WTC11 (cell line): ENCODE measurements at regions not wholly inside any gene's neighbourhood (a gene's known extent, or its start where the extent isn't known, plus 50 kb on each side); places are given as distances from the start of the nearest gene placed in this dataset.
A peak's percentile ranks its signal among the peaks of the same experiment; 100 is the strongest.

ENCODE experiments used
- ATAC-seq: fragments of 200-7000 bp; cut with Tn5 transposase; 2 replicates; pipeline ENCODE4 v1.10.0; 2021; ENCODE audit warnings: mild to moderate bottlenecking, moderate library complexity
- CTCF ChIA-PET: fragments of 300-600 bp; sonication (Branson Sonifier 250); formaldehyde crosslinking; loops from one replicate; lab custom pipeline; 2021; ENCODE audit warnings: antibody characterized with exemption; lab: Charles Lee
- POLR2A ChIA-PET: fragments of 350-600 bp; sonication (Branson Sonifier 250); formaldehyde crosslinking; loops from one replicate; lab custom pipeline; 2021; ENCODE audit warnings: antibody characterized with exemption; lab: Charles Lee
- DNase-seq: peaks from one replicate; pipeline ENCODE4 v3.0.0; 2021; ENCODE audit warnings: low spot score
- H3K27ac Mint-ChIP-seq: 2 replicates; pipeline ENCODE4 v1.8.0; 2021; ENCODE audit warnings: mixed read lengths
- H3K27me3 Mint-ChIP-seq: 2 replicates; pipeline ENCODE4 v1.8.0; 2021; ENCODE audit warnings: low read depth, mild to moderate bottlenecking, moderate library complexity, mixed read lengths
- H3K36me3 Mint-ChIP-seq: 2 replicates; pipeline ENCODE4 v1.8.0; 2021; ENCODE audit warnings: mixed read lengths
- H3K4me1 Mint-ChIP-seq: 2 replicates; pipeline ENCODE4 v1.8.0; 2022; ENCODE audit warnings: mixed read lengths
- H3K4me3 Mint-ChIP-seq: 2 replicates; pipeline ENCODE4 v1.8.0; 2021; ENCODE audit warnings: mild to moderate bottlenecking, moderate library complexity, mixed read lengths
- H3K9me3 Mint-ChIP-seq: 2 replicates; pipeline ENCODE4 v1.8.0; 2021; ENCODE audit warnings: mixed read lengths
- ATF1 ChIP-seq: sonication (generic); formaldehyde crosslinking; IDR thresholded peaks from 2 replicates; pipeline ENCODE4 v1.8.1; 2023; ENCODE audit warnings: mild to moderate bottlenecking, moderate library complexity, missing genetic modification reagents
- ATF2 ChIP-seq: sonication (generic); formaldehyde crosslinking; IDR thresholded peaks from 2 replicates; pipeline ENCODE4 v1.8.1; 2022; ENCODE audit warnings: low read depth, missing genetic modification reagents, borderline replicate concordance
- ATF6 ChIP-seq: sonication (generic); formaldehyde crosslinking; IDR thresholded peaks from 2 replicates; pipeline ENCODE4 v1.8.1; 2023; ENCODE audit warnings: mild to moderate bottlenecking, missing genetic modification reagents
- CBFB ChIP-seq: sonication (generic); formaldehyde crosslinking; IDR thresholded peaks from 2 replicates; pipeline ENCODE4 v1.8.1; 2022; ENCODE audit warnings: mild to moderate bottlenecking, low read depth, missing genetic modification reagents
- EMX1 ChIP-seq: fragments of 250-450 bp; sonication (Bioruptor Pico); IDR thresholded peaks from 2 replicates; pipeline ENCODE4 v1.8.0; 2021; ENCODE audit warnings: mild to moderate bottlenecking
- ESRRA ChIP-seq: sonication (generic); formaldehyde crosslinking; IDR thresholded peaks from 2 replicates; pipeline ENCODE4 v1.8.1; 2022; ENCODE audit warnings: mild to moderate bottlenecking, missing genetic modification reagents, borderline replicate concordance
- FOXK1 ChIP-seq: sonication (generic); formaldehyde crosslinking; IDR thresholded peaks from 2 replicates; pipeline ENCODE4 v1.8.0; 2022; ENCODE audit warnings: mild to moderate bottlenecking, moderate library complexity, missing genetic modification reagents
- IRF1 ChIP-seq: sonication (generic); formaldehyde crosslinking; IDR thresholded peaks from 2 replicates; pipeline ENCODE4 v1.8.0; 2023; ENCODE audit warnings: missing genetic modification reagents
- JAZF1 ChIP-seq: fragments of 250-450 bp; sonication (Bioruptor Pico); IDR thresholded peaks from 2 replicates; pipeline ENCODE4 v1.9.0; 2021; ENCODE audit warnings: moderate library complexity, mild to moderate bottlenecking, inconsistent platforms
- JUN ChIP-seq: sonication (generic); formaldehyde crosslinking; IDR thresholded peaks from 2 replicates; pipeline ENCODE4 v1.8.0; 2023; ENCODE audit warnings: mild to moderate bottlenecking, missing genetic modification reagents
- MXD4 ChIP-seq: fragments of 250-450 bp; sonication (Bioruptor Pico); IDR thresholded peaks from 2 replicates; pipeline ENCODE4 v1.8.0; 2021; ENCODE audit warnings: mild to moderate bottlenecking, moderate library complexity, borderline replicate concordance
- MYBL2 ChIP-seq: sonication (generic); formaldehyde crosslinking; IDR thresholded peaks from 2 replicates; pipeline ENCODE4 v1.8.1; 2023; ENCODE audit warnings: mild to moderate bottlenecking, moderate library complexity, missing genetic modification reagents
- NFATC4 ChIP-seq: fragments of 250-450 bp; sonication (Bioruptor Pico); IDR thresholded peaks from 2 replicates; pipeline ENCODE4 v1.9.0; 2021; ENCODE audit warnings: mild to moderate bottlenecking
- NR2C2 ChIP-seq: sonication (generic); formaldehyde crosslinking; IDR thresholded peaks from 2 replicates; pipeline ENCODE4 v1.8.0; 2022; ENCODE audit warnings: mild to moderate bottlenecking, missing genetic modification reagents
- PRDM15 ChIP-seq: sonication (generic); formaldehyde crosslinking; IDR thresholded peaks from 2 replicates; pipeline ENCODE4 v1.8.0; 2022; ENCODE audit warnings: missing genetic modification reagents
- PREB ChIP-seq: sonication (generic); formaldehyde crosslinking; IDR thresholded peaks from 2 replicates; pipeline ENCODE4 v1.8.1; 2022; ENCODE audit warnings: mild to moderate bottlenecking, missing genetic modification reagents, moderate library complexity, borderline replicate concordance
- PRRX2 ChIP-seq: fragments of 250-450 bp; sonication (Bioruptor Pico); IDR thresholded peaks from 2 replicates; pipeline ENCODE4 v1.8.0; 2021; ENCODE audit warnings: mild to moderate bottlenecking
- RELA ChIP-seq: sonication (generic); formaldehyde crosslinking; IDR thresholded peaks from 2 replicates; pipeline ENCODE4 v1.8.1; 2022; ENCODE audit warnings: missing genetic modification reagents, mild to moderate bottlenecking, borderline replicate concordance
- ZNF138 ChIP-seq: sonication (generic); formaldehyde crosslinking; conservative IDR thresholded peaks from 2 replicates; pipeline ENCODE4 v1.8.1; 2022; ENCODE audit warnings: mild to moderate bottlenecking, moderate library complexity, missing genetic modification reagents

DNA sequence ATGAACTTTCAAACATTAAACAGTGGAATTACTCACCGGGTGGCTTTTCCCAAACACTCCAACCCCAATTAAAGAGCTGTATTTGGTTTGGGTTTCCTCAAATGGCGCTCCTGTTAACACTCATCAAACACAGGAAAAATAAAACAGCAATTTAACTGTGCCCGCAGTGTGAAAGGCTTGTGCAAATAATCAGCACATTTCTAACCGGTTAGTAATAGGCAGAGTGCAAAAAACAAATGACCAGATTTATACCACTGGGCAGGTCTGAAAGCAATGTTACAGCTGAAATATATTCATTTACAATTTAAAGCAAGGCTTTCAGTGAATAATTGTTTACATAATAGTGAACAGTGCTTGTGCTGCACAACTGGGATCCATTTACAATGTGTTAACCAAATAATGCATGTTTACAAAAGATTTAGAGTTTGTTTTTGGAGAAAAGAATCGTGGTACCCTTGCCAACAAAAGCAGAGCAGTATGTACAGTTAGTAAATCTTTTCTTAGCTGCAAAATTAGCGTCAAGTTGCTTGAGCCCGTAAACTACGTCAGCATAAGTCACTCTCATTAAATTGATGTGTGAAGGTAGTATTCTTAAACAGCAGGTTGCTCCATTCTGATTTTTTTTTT, 662.9 kb upstream of the ZNF608 start:
- Mint-ChIP-seq H3K36me3 (0 out of 2 replicates have a peak, but pooled peaks cover 3% of the 10 kb centered on the region), H3K27me3 (no peaks in the 10 kb centered on the region), H3K4me1 (peaks cover 62% of the 10 kb centered on the region), H3K4me3 (no peak overlapping the region), H3K27ac (no peak overlapping the region; the same call in 1 of the 2 replicates), H3K9me3 (peaks cover 9% of the 10 kb centered on the region; the same call in 1 of the 2 replicates)
- ATAC-seq, result no peak
- DNase-seq, result no peak
- TF ChIP-seq NR2C2 (CRISPR knock-in tag) (no peak), FOXK1 (no peak), ATF6 (CRISPR knock-in tag) (no peak), MXD4 (CRISPR knock-in tag) (no peak), ESRRA (no peak), NFATC4 (no peak), EMX1 (no peak), ATF2 (CRISPR knock-in tag) (no peak)
- ChIA-PET POLR2A (no interaction called here), CTCF (no interaction called here)

DNA sequence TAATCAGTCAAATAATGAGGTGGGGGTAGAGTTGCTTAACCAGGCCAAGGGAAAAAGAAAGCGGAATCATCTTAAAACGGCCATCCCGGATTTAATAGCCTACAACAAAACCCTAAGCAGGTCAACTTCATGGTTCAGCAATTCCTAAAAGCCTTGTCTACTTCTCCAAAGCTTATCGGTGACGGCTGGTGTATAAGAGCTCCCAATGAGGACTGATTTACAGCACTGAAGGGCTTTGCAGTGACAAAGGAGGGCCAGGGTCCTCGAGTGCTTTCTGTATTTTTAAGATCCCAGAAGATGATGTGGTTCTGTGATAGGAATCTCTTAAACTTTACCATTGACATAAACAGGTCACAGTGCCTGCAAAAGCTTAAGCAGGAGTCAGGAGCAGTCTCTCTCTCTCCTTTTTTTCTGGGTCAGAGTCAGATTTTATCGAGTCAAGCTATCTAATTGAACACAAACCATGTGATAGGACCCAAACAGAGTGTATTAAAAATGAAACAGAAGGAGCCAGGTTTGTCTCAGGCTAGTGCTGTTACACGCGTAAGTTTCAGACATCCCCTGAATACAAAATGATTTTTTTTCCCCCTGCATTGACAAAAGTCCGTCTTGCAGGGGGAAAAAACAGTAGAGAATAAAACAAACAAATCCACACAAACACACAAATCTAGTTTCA, 663.6 kb upstream of the ZNF608 start:
- CTCF ChIA-PET, result no interaction called here
- H3K4me3 Mint-ChIP-seq, result no peak overlapping the region
- 0 out of 2 replicates have a peak, but pooled peaks cover 3% of the 10 kb centered on the region for H3K36me3 Mint-ChIP-seq
- no peaks in the 10 kb centered on the region for H3K27me3 Mint-ChIP-seq
- TF ChIP-seq NR2C2 (CRISPR knock-in tag) (no peak), RELA (no peak), PREB (CRISPR knock-in tag) (no peak), MYBL2 (CRISPR knock-in tag) (no peak), ATF1 (CRISPR knock-in tag) (no peak), ZNF138 (no peak), JUN (CRISPR knock-in tag) (no peak), CBFB (CRISPR knock-in tag) (no peak), NFATC4 (no peak), PRDM15 (no peak), JAZF1 (CRISPR knock-in tag) (no peak), PRRX2 (no peak), IRF1 (CRISPR knock-in tag) (no peak)
- no peak for ATAC-seq
- H3K9me3 Mint-ChIP-seq, result peaks cover 9% of the 10 kb centered on the region; the same call in 1 of the 2 replicates
- peaks cover 68% of the 10 kb centered on the region for H3K4me1 Mint-ChIP-seq
- peak overlapping the region; percentile 52 for H3K27ac Mint-ChIP-seq
- POLR2A ChIA-PET, result no interaction called here
- DNase-seq, result no peak
